ENCODE measurements at regions not wholly inside any gene's neighbourhood (a gene's known extent, or its start where the extent isn't known, plus 50 kb on each side); places are given as distances from the start of the nearest gene placed in this dataset.

DNA sequence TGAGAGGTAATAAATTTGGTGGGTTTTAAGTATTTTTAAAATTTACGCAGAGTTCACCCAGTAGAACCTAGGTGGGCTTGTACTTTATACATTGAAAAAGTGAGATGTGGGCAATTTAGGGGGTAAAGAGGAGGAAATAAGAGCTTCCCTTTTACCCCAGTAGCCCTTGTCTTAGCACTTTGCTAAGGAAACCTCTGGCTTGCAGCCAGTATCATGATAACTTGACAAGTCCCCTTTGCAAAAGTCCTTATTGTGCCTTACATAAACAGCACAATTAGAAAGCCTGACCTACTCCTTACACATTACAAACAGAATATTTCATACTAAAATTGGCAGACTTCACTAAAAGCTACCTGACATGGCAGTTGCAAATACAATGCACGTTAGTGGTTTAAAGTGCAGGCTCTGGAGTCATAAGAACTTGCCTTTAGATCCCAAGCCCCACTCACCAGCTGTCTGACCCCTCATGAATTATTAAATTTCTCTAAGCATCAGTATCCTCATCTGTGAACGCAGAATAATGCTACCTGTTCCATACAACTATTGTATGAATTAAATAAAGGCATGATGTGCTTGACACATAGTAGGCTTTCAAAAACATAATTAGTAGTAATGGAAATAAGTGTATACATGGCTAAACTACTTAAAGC is 53.2 kb upstream of the NELL2 start:
- TF ChIP-seq ZSCAN23 (tag by site-specific recombination; IDR thresholded peaks at IDR 0.05) (no peak), ZNF423 (tag by site-specific recombination; IDR thresholded peaks at IDR 0.05) (no peak), ZNF677 (tag by site-specific recombination; IDR thresholded peaks at IDR 0.05) (no peak), IKZF3 (tag by site-specific recombination; IDR thresholded peaks at IDR 0.05) (no peak), ZNF549 (tag by site-specific recombination; IDR thresholded peaks at IDR 0.05) (no peak), KLF16 (tag by site-specific recombination; IDR thresholded peaks at IDR 0.05) (no peak), ZNF140 (tag by site-specific recombination; IDR thresholded peaks at IDR 0.05) (no peak), ZNF114 (tag by site-specific recombination; IDR thresholded peaks at IDR 0.05) (no peak), ZNF169 (tag by site-specific recombination; IDR thresholded peaks at IDR 0.05) (no peak), ZNF792 (tag by site-specific recombination; IDR thresholded peaks at IDR 0.05) (no peak), ZNF214 (tag by site-specific recombination; IDR thresholded peaks at IDR 0.05; ENCODE audit: borderline replicate concordance) (no peak)
- TF ChIP-seq, protein P1, sequence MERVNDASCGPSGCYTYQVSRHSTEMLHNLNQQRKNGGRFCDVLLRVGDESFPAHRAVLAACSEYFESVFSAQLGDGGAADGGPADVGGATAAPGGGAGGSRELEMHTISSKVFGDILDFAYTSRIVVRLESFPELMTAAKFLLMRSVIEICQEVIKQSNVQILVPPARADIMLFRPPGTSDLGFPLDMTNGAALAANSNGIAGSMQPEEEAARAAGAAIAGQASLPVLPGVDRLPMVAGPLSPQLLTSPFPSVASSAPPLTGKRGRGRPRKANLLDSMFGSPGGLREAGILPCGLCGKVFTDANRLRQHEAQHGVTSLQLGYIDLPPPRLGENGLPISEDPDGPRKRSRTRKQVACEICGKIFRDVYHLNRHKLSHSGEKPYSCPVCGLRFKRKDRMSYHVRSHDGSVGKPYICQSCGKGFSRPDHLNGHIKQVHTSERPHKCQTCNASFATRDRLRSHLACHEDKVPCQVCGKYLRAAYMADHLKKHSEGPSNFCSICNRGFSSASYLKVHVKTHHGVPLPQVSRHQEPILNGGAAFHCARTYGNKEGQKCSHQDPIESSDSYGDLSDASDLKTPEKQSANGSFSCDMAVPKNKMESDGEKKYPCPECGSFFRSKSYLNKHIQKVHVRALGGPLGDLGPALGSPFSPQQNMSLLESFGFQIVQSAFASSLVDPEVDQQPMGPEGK (tag by site-specific recombination; IDR thresholded peaks at IDR 0.05) = no peak
- TF ChIP-seq, protein P2, sequence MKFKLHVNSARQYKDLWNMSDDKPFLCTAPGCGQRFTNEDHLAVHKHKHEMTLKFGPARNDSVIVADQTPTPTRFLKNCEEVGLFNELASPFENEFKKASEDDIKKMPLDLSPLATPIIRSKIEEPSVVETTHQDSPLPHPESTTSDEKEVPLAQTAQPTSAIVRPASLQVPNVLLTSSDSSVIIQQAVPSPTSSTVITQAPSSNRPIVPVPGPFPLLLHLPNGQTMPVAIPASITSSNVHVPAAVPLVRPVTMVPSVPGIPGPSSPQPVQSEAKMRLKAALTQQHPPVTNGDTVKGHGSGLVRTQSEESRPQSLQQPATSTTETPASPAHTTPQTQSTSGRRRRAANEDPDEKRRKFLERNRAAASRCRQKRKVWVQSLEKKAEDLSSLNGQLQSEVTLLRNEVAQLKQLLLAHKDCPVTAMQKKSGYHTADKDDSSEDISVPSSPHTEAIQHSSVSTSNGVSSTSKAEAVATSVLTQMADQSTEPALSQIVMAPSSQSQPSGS (tag by site-specific recombination; IDR thresholded peaks at IDR 0.05; ENCODE audit: low read depth) = no peak
- TF ChIP-seq, protein P3, sequence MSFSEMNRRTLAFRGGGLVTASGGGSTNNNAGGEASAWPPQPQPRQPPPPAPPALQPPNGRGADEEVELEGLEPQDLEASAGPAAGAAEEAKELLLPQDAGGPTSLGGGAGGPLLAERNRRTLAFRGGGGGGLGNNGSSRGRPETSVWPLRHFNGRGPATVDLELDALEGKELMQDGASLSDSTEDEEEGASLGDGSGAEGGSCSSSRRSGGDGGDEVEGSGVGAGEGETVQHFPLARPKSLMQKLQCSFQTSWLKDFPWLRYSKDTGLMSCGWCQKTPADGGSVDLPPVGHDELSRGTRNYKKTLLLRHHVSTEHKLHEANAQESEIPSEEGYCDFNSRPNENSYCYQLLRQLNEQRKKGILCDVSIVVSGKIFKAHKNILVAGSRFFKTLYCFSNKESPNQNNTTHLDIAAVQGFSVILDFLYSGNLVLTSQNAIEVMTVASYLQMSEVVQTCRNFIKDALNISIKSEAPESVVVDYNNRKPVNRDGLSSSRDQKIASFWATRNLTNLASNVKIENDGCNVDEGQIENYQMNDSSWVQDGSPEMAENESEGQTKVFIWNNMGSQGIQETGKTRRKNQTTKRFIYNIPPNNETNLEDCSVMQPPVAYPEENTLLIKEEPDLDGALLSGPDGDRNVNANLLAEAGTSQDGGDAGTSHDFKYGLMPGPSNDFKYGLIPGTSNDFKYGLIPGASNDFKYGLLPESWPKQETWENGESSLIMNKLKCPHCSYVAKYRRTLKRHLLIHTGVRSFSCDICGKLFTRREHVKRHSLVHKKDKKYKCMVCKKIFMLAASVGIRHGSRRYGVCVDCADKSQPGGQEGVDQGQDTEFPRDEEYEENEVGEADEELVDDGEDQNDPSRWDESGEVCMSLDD (tag by site-specific recombination; IDR thresholded peaks at IDR 0.05) = no peak
- TF ChIP-seq, protein P4, sequence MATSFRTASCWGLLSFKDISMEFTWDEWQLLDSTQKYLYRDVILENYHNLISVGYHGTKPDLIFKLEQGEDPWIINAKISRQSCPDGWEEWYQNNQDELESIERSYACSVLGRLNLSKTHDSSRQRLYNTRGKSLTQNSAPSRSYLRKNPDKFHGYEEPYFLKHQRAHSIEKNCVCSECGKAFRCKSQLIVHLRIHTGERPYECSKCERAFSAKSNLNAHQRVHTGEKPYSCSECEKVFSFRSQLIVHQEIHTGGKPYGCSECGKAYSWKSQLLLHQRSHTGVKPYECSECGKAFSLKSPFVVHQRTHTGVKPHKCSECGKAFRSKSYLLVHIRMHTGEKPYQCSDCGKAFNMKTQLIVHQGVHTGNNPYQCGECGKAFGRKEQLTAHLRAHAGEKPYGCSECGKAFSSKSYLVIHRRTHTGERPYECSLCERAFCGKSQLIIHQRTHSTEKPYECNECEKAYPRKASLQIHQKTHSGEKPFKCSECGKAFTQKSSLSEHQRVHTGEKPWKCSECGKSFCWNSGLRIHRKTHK (tag by site-specific recombination; IDR thresholded peaks at IDR 0.05) = no peak

More for the DNA sequence above, 53.2 kb upstream of the NELL2 start:
- H3K4me3 ChIP-seq (ENCODE audit: low read depth, low read length) = no peak overlapping the region
- no peaks in the 10 kb centered on the region for H3K4me1 ChIP-seq (ENCODE audit: control insufficient read depth, insufficient read depth, low read length)
- H3K27ac ChIP-seq (ENCODE audit: extremely low read depth, low read depth, low read length) = no peak overlapping the region
- H3K36me3 ChIP-seq (ENCODE audit: control insufficient read depth in 2 of 2, insufficient read depth in 1 of 2, low read length in 2 of 2) = no peaks in the 10 kb centered on the region
- ChIA-PET CTCF (interaction anchor here (0.6 to 2.7 kb wide), 3 partner anchors 12 to 914 kb away, joined by 3 to 19 read pairs (median 12); no protein-coding TSS in a partner anchor), POLR2A (no interaction called here)
- H3K9me3 ChIP-seq (ENCODE audit: control insufficient read depth, insufficient read depth, low read depth, low read length) = no peaks in the 10 kb centered on the region

Measured in HEK293 (cell line).